Spinal cord (tissue), 9 donors: ENCODE measurements at regions not wholly inside any gene's neighbourhood (a gene's known extent, or its start where the extent isn't known, plus 50 kb on each side); places are given as distances from the start of the nearest gene placed in this dataset.
A peak's percentile ranks its signal among the peaks of the same experiment; 100 is the strongest.
"Not testable (repeated sequence)": the region's sequence is repeated elsewhere in the genome, so short reads cannot be mapped to it uniquely, and the experiment has no call there.

ENCODE experiments used
- DNase-seq, 6 donors: peaks; one replicate each; pipeline versions ENCODE4 v3.0.0 to v3.0.0-alpha.2; 2013 to 2015; ENCODE audit warnings: low spot score in 6 of 6, low read depth in 4 of 6
- H3K27ac ChIP-seq: one replicate; pipeline ENCODE4 v1.5.1; 2013; ENCODE audit warnings: low read depth, low read length, control low read depth
- H3K27me3 ChIP-seq: one replicate; pipeline ENCODE4 v1.6.1; 2013; ENCODE audit warnings: low read length; ENCODE audit not compliant: control insufficient read depth, insufficient read depth
- H3K36me3 ChIP-seq: one replicate; pipeline ENCODE4 v1.6.1; 2013; ENCODE audit warnings: low read length; ENCODE audit not compliant: control insufficient read depth, insufficient read depth
- H3K4me1 ChIP-seq: one replicate; pipeline ENCODE4 v1.6.1; 2013; ENCODE audit warnings: low read length; ENCODE audit not compliant: control insufficient read depth, insufficient read depth
- H3K4me3 ChIP-seq: one replicate; pipeline ENCODE4 v1.5.1; 2013; ENCODE audit warnings: low read depth, low read length, control low read depth
- H3K9me3 ChIP-seq: one replicate; pipeline ENCODE4 v1.6.1; 2013; ENCODE audit warnings: low read length; ENCODE audit not compliant: control insufficient read depth, insufficient read depth
- WGBS: methylation state at CpG from one replicate; pipeline ENCODE4 v1.1.5; 2013; ENCODE audit warnings: missing lambda C conversion rate; ENCODE audit not compliant: insufficient coverage; 5-methylcytosine and 5-hydroxymethylcytosine counted together
- donor health status: healthy.

- peak in 1 of 6 donors; percentile 23 for DNase-seq
- no peaks in the 10 kb centered on the region for H3K27me3 ChIP-seq
- peaks cover 37% of the 10 kb centered on the region for H3K4me1 ChIP-seq
- 85% methylated on average over 19 of the region's 24 CpGs for WGBS
- H3K36me3 ChIP-seq, result no peaks in the 10 kb centered on the region
- no peak overlapping the region for H3K4me3 ChIP-seq
- H3K27ac ChIP-seq, result peak overlapping the region; percentile 33
- no peaks in the 10 kb centered on the region for H3K9me3 ChIP-seq
Measured at GRCh38 chr22:49657275-49657973, 170.2 kb downstream of the BRD1 start.

GRCh38 chr22:49656883-49657274, 170.8 kb downstream of the BRD1 start:
- not testable (repeated sequence) for H3K4me3 ChIP-seq

GRCh38 chr22:49656291-49656851, 171.3 kb downstream of the BRD1 start:
- no peak overlapping the region for H3K4me3 ChIP-seq
- no peaks in the 10 kb centered on the region for H3K36me3 ChIP-seq
- no peak for DNase-seq
- no peaks in the 10 kb centered on the region for H3K9me3 ChIP-seq
- WGBS, result 95% methylated on average over 25 of the region's 25 CpGs
- H3K4me1 ChIP-seq, result peaks cover 37% of the 10 kb centered on the region
- H3K27ac ChIP-seq, result no peak overlapping the region
- no peaks in the 10 kb centered on the region for H3K27me3 ChIP-seq

More at GRCh38 chr22:49656883-49657274, 170.8 kb downstream of the BRD1 start:
- not testable (repeated sequence) for H3K9me3 ChIP-seq, DNase-seq, H3K27ac ChIP-seq, H3K36me3 ChIP-seq, H3K27me3 ChIP-seq
- 84% methylated on average over 19 of the region's 19 CpGs for WGBS
- peaks cover 37% of the 10 kb centered on the region for H3K4me1 ChIP-seq

GRCh38 chr22:49655168-49655812, 172.4 kb downstream of the BRD1 start:
- no peaks in the 10 kb centered on the region for H3K36me3 ChIP-seq
- H3K9me3 ChIP-seq, result no peaks in the 10 kb centered on the region
- H3K4me1 ChIP-seq, result peaks cover 28% of the 10 kb centered on the region
- WGBS, result 74% methylated on average over 26 of the region's 29 CpGs
- H3K27me3 ChIP-seq, result no peaks in the 10 kb centered on the region
- no peak for DNase-seq
- H3K27ac ChIP-seq, result no peak overlapping the region
- H3K4me3 ChIP-seq, result no peak overlapping the region

- 85% methylated on average over 30 of the region's 32 CpGs for WGBS
Measured at GRCh38 chr22:49650336-49651241, 177.1 kb downstream of the BRD1 start.

GRCh38 chr22:49649166-49650068, 178.3 kb downstream of the BRD1 start:
- H3K4me3 ChIP-seq, result no peak overlapping the region
- H3K4me1 ChIP-seq, result peaks cover 2% of the 10 kb centered on the region
- H3K9me3 ChIP-seq, result no peaks in the 10 kb centered on the region
- H3K27ac ChIP-seq, result no peak overlapping the region
- peak in 1 of 6 donors; percentile 32 for DNase-seq
- no peaks in the 10 kb centered on the region for H3K36me3 ChIP-seq
- WGBS, result 43% methylated on average over 25 of the region's 29 CpGs
- H3K27me3 ChIP-seq, result no peaks in the 10 kb centered on the region

More at GRCh38 chr22:49650336-49651241, 177.1 kb downstream of the BRD1 start:
- Histone ChIP-seq H3K27me3 (no peaks in the 10 kb centered on the region), H3K4me1 (peaks cover 2% of the 10 kb centered on the region), H3K9me3 (no peaks in the 10 kb centered on the region), H3K27ac (no peak overlapping the region), H3K36me3 (no peaks in the 10 kb centered on the region), H3K4me3 (no peak overlapping the region)
- DNase-seq, result no peak

GRCh38 chr22:49648053-49648452, 179.6 kb downstream of the BRD1 start:
- peaks cover 2% of the 10 kb centered on the region for H3K4me1 ChIP-seq
- H3K9me3 ChIP-seq, result no peaks in the 10 kb centered on the region
- H3K36me3 ChIP-seq, result no peaks in the 10 kb centered on the region
- H3K4me3 ChIP-seq, result no peak overlapping the region
- no peaks in the 10 kb centered on the region for H3K27me3 ChIP-seq
- DNase-seq, result no peak
- WGBS, result 80% methylated on average over 16 of the region's 16 CpGs
- H3K27ac ChIP-seq, result no peak overlapping the region

GRCh38 chr22:49647627-49648026, 180.0 kb downstream of the BRD1 start:
- Histone ChIP-seq H3K27ac (no peak overlapping the region), H3K4me3 (no peak overlapping the region), H3K4me1 (peaks cover 2% of the 10 kb centered on the region), H3K27me3 (no peaks in the 10 kb centered on the region), H3K36me3 (no peaks in the 10 kb centered on the region), H3K9me3 (no peaks in the 10 kb centered on the region)
- no peak for DNase-seq
- 88% methylated on average over 2 of the region's 3 CpGs for WGBS
